ENCODE measurements at regions not wholly inside any gene's neighbourhood (a gene's known extent, or its start where the extent isn't known, plus 50 kb on each side); places are given as distances from the start of the nearest gene placed in this dataset.

- TF ChIP-seq SUZ12 (IDR thresholded peaks at IDR 0.05; ENCODE audit: extremely low read depth, insufficient read depth, insufficient read length) = no peak
- TF ChIP-seq YY1 (IDR thresholded peaks at IDR 0.05; ENCODE audit: insufficient read depth, insufficient read length) = no peak
These were observed 385.1 kb upstream of the USP24 start for GRCh38 chr1:55600242-55600641.

Data from NT2/D1 (cell line).